GDM1 (cell line): ENCODE measurements at regions not wholly inside any gene's neighbourhood (a gene's known extent, or its start where the extent isn't known, plus 50 kb on each side); places are given as distances from the start of the nearest gene placed in this dataset.

Source experiments
- DNase-seq: peaks from one replicate; lab custom pipeline; 2025; lab: John Stamatoyannopoulos, UW

- no peak for DNase-seq
These were observed 655.3 kb downstream of the SLC16A7 start for GRCh38 chr12:60251091-60251490.

- DNase-seq = no peak
These were observed 656.7 kb downstream of the SLC16A7 start for GRCh38 chr12:60252359-60253096.

GRCh38 chr12:60255044-60255443, 659.2 kb downstream of the SLC16A7 start:
- no peak for DNase-seq

- no peak for DNase-seq
These were observed 661.2 kb downstream of the SLC16A7 start for GRCh38 chr12:60257063-60257462.

GRCh38 chr12:60259225-60259624, 663.4 kb downstream of the SLC16A7 start:
- no peak for DNase-seq

- DNase-seq = no peak
These were observed 666.5 kb downstream of the SLC16A7 start for GRCh38 chr12:60262378-60262777.

GRCh38 chr12:60263161-60263560, 667.3 kb downstream of the SLC16A7 start:
- no peak for DNase-seq

GRCh38 chr12:60263836-60264493, 668.1 kb downstream of the SLC16A7 start:
- DNase-seq = no peak

GRCh38 chr12:60265741-60266140, 669.9 kb downstream of the SLC16A7 start:
- no peak for DNase-seq

GRCh38 chr12:60266381-60266852, 670.6 kb downstream of the SLC16A7 start:
- no peak for DNase-seq

GRCh38 chr12:60269611-60270269, 673.9 kb downstream of the SLC16A7 start:
- DNase-seq = no peak

- no peak for DNase-seq
These were observed 676.0 kb downstream of the SLC16A7 start for GRCh38 chr12:60271816-60272215.

GRCh38 chr12:60278209-60278608, 682.4 kb downstream of the SLC16A7 start:
- no peak for DNase-seq

- DNase-seq = no peak
These were observed 683.4 kb downstream of the SLC16A7 start for GRCh38 chr12:60279221-60279620.

GRCh38 chr12:60281522-60281921, 685.7 kb downstream of the SLC16A7 start:
- no peak for DNase-seq

- DNase-seq = no peak
These were observed 694.7 kb downstream of the SLC16A7 start for GRCh38 chr12:60290532-60290931.

- no peak for DNase-seq
These were observed 712.6 kb downstream of the SLC16A7 start for GRCh38 chr12:60308366-60308991.

- DNase-seq = no peak
These were observed 716.1 kb downstream of the SLC16A7 start for GRCh38 chr12:60311940-60312339.

GRCh38 chr12:60317361-60317760, 721.5 kb downstream of the SLC16A7 start:
- no peak for DNase-seq

- DNase-seq = no peak
These were observed 728.9 kb downstream of the SLC16A7 start for GRCh38 chr12:60324746-60325145.

GRCh38 chr12:60333461-60333860, 737.6 kb downstream of the SLC16A7 start:
- DNase-seq = no peak

- DNase-seq = no peak
These were observed 739.9 kb downstream of the SLC16A7 start for GRCh38 chr12:60335745-60336144.
